Endometrium (tissue), 2 donors: ENCODE measurements at regions not wholly inside any gene's neighbourhood (a gene's known extent, or its start where the extent isn't known, plus 50 kb on each side); places are given as distances from the start of the nearest gene placed in this dataset.

Experiments
- FAIRE-seq: peaks from 2 replicates; lab custom pipeline; 2012; peaks lifted over from hg19 to GRCh38; lab: Jason Lieb, UNC
- donor health status: control.
- donor health status: control.

DNA sequence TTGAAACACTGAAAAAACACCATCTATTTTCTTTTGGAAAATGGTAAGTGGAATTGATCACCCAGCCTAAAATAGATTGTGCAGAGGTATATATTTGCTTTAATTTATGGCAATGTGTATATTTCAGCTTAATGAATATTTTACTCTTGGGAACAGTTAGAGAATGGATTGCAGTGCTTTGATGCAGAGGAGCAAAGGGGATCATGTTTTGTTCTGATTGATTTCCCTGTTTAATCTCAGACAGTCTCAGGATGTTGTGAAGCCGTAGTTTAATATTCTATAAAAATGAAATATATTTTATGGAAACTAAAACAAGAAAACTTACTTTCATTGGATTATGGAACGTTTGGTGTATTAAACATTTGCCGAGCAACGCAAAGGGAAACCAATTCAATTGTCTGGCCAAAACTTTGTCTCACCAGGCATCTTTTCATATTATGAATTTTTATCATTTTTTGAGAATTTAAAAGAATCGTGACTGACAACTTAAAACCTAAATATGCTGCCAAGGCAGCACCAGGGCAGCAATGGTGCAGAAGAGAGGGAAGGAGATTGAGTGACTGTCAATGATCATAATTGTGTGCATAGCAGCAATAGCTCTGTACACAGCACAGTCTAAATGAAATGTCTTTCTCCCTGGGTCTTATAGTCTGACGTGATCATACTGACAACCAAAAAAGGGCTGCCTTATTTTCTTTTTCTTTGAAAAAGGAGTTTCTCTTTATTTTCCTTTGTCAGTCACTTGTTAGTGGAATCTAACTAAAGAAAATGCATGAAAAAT is 105.5 kb upstream of the EPHA7 start:
- FAIRE-seq = no peak

DNA sequence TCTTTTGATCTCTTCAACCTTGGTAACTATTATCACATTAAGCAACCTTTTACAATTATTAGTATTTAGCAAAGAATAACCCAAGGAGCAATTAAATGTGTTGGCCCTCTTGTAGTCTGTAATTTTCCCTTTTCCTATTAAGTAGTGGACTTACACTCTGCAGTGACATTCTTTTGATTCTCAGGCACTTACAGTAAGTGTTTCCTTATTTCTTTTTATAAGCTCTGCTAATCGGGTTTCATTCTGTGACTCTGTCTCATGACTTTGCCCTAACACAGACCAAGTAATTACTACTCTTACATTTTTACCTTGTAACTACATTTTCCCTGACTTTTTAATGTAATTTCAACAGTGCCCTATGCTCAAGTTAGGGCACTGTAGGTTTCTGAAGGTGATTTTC is 104.0 kb upstream of the EPHA7 start:
- no peak for FAIRE-seq

DNA sequence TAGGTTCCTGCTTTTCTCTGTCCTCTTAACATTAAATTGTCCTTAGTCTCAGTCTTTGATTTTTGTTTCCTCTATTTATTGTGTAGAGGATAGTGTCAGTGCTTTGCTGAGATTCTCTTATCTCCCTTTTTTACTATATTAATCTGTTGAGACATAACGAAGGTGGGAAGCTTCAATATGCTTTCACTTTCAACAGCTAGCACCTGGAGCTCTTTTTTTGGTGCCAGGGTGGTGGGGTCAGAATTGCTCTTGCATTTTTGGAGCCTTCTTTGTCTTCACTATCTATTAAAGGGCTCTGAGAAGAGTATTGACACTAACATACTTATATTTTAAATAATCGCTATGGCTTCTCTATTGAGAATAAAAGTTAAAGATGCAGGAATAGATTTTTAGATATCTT is 97.1 kb upstream of the EPHA7 start:
- no peak for FAIRE-seq

DNA sequence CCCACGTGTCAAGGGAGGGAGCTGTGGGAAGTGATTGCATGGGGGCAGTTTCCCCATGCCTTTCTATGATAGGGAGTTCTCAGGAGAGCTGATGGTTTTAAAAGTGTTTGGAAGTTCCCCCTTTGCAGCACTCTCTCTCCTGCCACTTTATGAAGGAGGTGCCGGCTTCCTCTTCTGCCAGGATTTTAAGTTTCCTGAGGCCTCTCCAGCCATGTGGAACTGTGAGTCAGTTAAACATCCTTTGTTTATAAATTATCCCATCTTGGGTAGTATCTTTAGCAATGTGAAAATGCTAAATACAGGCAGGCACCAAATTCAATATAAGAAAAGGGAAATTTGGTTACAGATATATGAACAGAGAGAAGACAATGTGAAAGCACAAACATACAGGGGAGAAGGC is 96.4 kb upstream of the EPHA7 start:
- no peak for FAIRE-seq

DNA sequence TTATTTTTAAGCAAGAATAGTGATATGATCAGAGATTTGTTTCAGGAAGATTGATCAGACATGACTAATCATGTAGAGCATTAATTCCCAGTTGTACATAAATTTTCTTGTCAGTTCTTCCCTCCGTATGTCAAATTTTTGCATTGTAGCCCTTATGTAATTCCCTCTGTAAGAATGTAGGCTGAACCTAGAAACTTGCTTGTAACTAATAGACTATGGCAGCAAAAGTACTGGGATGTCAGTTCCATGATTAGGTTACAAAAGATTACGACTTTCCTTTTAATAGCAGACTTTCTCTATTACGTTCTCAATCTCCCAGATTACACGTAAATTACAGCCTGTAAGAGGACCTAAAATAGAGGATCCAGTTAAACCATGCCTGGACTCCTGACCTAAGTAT is 79.4 kb upstream of the EPHA7 start:
- FAIRE-seq = no peak

DNA sequence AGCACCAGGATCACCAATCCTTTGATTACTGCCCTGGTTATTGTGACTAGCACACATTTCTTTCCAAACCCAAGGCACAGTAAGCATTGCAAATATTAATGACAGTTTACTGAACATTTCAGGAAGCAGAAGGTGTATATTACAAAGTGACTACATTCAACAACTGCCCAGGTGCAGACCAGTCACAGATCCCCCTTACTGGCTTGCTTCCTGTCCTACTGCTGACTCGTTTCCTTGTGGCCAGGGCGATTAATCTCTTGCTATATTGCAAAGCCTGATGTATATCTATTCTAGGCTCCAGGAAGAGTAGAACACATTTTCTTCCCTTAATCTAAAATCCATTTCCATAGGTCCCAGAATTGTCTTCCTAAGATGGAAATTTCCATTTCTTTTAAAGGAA is 77.2 kb upstream of the EPHA7 start:
- no peak for FAIRE-seq

DNA sequence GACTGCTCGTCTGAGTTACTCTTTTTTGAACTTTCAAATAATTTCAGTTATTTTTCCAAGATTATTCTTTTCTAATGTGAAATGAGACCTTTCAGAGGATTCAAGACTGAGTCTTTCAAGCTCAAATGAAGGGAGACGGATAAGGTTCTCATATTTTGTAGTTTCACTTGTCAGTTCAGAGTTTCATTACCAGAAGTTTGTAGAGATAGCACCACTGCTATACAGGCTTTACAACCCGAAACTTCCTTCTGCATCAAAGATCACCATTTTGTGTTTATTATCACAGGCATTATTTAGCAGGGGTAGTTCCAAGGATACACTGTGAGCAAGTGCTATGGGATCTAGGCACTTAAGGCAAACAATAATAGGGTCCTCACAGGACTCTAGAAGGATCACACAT is 74.7 kb upstream of the EPHA7 start:
- FAIRE-seq = no peak

DNA sequence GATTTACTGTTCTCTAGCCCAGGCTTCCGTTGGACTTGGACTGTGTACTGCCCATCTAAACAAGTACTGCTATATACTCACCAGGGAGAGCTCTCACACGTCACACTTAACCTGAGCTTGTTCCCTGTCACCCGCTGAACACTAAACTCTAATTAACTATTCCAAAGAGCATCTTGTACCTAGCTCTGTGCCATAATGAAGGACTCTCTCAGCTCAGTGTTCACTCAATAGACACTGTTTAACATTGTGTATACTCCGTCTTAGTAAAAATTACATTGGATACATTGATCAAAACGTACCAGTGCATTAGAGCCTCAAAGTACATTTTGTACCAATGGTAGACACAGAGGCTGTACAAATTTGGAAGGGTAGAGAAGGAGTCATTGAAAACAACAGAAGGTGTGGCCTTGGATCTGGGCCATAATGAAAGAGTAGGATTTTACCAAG is 55.4 kb upstream of the EPHA7 start:
- no peak for FAIRE-seq

DNA sequence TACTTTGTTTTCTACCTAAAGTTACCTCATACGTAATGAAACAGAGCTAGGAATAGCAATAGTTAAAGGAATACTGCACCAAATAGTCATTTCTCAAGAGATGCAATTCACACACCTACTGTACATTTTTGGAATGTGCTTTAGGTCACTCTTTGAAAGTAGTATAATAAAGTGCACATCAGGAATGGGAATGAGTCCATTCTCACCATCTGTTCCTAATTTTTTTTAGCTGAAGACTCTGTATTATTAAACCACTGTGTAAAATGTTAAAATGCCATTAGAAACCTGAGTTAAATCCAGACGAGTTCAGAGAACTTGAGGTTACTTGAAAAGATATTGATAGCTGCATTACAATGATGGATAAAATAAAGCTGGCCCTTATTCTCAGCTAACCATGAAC is 51.9 kb upstream of the EPHA7 start:
- FAIRE-seq = no peak
